ENCODE measurements at regions not wholly inside any gene's neighbourhood (a gene's known extent, or its start where the extent isn't known, plus 50 kb on each side); places are given as distances from the start of the nearest gene placed in this dataset.

DNA sequence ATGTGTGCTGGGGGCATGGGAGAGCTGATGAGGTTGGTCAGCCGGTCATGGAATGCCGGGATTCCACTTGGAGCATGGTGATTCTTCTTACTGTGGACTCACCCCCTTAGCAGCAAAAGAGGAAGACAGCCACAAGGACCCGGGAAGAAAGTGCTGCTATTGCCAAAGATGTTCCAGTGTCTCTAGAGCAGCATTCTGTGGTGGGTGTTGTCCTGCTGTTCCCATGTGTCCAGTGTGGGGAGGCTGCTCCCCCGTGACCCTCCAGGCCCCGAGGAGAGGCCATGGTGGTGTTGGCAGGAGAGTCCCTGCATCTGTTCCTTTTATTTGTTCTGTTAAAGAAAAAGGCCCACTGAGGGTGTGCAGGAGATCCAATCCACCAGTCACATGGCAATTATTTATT, 499.4 kb downstream of the RPS24 start:
- TF ChIP-seq, protein P1, sequence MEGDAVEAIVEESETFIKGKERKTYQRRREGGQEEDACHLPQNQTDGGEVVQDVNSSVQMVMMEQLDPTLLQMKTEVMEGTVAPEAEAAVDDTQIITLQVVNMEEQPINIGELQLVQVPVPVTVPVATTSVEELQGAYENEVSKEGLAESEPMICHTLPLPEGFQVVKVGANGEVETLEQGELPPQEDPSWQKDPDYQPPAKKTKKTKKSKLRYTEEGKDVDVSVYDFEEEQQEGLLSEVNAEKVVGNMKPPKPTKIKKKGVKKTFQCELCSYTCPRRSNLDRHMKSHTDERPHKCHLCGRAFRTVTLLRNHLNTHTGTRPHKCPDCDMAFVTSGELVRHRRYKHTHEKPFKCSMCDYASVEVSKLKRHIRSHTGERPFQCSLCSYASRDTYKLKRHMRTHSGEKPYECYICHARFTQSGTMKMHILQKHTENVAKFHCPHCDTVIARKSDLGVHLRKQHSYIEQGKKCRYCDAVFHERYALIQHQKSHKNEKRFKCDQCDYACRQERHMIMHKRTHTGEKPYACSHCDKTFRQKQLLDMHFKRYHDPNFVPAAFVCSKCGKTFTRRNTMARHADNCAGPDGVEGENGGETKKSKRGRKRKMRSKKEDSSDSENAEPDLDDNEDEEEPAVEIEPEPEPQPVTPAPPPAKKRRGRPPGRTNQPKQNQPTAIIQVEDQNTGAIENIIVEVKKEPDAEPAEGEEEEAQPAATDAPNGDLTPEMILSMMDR (IDR thresholded peaks at IDR 0.05) = no peak
- TF ChIP-seq POLR2A (IDR thresholded peaks at IDR 0.05) = no peak
